NCI-H1930 (cell line): ENCODE measurements at regions not wholly inside any gene's neighbourhood (a gene's known extent, or its start where the extent isn't known, plus 50 kb on each side); places are given as distances from the start of the nearest gene placed in this dataset.

Experiments
- DNase-seq, 2 experiments: peaks; one replicate each; lab custom pipeline; 2025; lab: John Stamatoyannopoulos, UW

- no peak for DNase-seq
Observed at GRCh38 chr9:38227656-38228055, 158.6 kb upstream of the SHB start.

- peak in 1 of 2 experiments; percentile 27 for DNase-seq
Observed at GRCh38 chr9:38227061-38227540, 158.1 kb upstream of the SHB start.

DNA sequence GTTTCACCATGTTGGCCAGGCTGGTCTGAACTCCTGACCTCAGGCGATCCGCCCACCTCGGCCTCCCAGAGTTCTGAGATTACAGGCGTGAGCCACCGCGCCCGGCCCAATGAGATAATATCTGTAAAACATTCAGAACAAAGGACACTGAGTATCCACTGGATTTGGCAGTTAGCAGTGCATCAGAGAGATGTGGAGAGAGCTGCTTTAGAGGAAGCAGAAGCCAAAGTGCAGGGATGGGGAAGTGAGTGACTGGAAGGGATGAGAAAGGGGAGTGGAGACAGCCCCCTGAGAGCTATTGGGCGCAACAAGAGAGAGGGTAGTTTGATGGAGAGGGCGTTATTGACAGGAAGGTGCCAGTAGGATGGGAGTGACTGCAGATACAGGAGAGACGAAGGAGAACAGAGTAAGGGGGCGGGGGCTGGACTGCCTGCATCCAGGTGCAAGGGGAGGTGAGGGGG, 157.5 kb upstream of the SHB start:
- DNase-seq: no peak

DNA sequence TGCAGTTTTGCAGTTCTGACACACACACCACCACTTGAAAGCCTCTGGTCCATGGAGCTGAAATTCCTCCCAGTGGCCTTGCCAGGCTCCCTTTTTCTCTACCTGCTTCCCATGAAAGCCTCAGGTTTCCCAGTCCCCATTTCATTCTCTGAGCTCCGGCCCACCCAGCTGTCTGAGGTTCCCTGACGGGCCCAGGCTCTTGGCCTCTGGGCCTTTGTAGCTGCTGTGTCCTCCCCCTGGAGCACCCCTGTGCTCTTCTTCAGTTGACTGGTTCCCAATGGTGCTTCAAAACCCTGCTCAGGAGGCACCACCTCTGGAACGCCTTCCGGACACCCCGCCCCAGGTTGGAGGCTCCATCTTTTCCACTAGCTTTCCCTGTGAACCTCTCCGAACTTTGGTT, 155.9 kb upstream of the SHB start:
- no peak for DNase-seq

DNA sequence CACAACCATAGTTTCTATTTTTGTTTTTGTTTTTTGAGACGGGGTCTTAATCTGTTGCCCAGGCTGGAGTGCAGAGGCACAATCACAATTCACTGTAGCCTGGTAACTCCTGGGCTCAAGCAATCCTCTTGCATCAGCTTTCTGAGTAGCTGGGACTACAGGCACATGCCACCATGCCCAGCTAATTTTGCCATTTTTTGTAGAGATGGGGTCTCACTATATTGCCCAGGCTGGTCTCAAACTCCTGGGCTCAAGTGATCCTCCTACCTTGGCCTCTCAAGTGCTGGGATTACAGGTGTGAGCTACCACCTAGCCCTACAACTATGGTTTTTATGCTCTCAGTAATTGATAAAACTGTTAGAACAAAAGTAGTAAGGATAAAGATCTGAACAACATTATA, 147.5 kb upstream of the SHB start:
- no peak for DNase-seq

DNA sequence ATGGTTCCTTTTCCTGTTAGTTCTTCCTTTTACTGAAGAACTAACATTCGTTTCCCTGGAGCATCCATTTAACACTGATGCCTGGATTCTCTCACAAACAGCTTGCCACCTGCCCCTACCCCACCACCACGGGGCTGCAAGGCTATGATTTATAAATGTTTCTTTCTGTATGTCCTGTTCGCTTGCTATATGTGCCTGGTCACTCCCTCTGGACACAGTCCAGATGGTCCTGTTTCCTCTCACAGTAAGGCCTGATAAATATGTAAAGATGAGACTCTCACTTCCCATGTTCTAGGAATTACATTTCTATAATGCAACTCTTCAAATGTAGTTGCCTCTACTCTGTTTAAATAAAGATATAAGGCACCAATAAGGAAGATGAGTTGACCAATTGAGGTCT, 146.4 kb upstream of the SHB start:
- DNase-seq: no peak

DNA sequence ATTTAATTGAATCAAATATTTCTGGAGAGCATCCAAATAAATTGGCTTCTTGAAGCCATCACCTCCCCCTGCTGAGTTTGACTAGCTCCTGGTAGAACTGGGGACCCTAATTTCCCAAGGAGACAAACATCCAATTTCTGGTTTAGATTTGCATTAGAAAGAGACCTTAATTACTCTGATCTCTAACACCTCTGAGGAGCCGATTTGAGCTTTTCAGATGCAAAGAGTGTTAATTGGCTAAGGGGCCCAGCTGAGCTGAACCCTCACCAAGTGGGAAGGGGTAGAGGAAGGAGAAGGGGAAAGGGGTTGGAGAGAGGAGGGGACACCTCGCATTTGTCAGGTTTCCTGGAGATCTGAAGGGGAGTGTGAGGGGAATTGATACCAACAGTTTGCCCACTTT, 145.4 kb upstream of the SHB start:
- no peak for DNase-seq

DNA sequence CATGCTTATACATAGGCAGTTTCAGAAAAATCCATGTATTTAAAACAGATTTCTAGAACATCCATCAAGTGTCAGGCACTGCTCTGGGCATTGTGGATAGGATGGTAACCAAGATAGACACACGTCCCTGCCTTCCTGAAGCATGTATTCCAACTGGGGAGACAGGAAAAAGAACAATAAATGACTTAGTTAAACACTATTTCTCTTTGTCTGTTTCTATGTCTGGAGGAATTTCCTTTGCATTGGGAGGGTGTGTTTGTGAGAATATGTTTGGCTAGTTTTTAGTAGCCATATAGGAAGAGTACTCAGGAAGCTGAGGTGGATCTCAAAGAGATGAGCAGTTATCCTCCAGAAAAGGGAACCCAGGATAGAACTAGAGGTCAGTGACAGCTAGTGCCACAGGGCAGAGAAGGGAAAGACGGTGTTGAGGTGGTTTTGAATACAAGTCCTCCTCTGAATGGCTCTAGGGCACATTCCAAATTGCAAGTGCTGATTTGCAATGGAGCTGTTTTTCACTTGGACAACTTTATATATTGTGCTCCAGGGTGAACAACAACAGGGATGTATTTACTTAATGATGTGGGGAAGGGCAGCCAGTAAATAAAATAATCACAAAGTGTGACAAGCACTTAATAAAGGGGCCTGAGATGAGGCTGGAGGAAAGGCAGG, 144.7 kb upstream of the SHB start:
- DNase-seq: no peak

- no peak for DNase-seq
Observed at GRCh38 chr9:38212016-38212415, 143.0 kb upstream of the SHB start.

DNA sequence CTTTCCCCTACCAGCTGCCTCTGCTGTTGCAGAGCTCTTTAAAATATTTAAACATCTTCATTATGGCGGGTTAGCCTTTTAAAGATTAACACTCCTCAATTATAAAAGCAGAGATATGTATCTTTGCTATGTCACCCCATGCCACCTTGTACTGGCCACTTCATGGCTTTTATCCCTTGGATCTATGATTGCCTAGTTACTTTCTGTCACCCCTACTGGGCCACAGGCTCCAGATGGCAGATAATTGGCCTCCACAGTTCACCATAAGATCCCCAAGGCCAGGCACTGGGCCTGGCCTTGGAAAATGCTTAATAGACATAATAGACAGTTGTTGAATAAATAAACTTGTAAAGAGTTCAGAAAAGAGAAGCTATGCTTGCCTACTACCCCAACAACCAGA, 142.0 kb upstream of the SHB start:
- DNase-seq: no peak

- no peak for DNase-seq
Observed at GRCh38 chr9:38208206-38208901, 139.3 kb upstream of the SHB start.

- DNase-seq: no peak
Observed at GRCh38 chr9:38207247-38207778, 138.3 kb upstream of the SHB start.

- DNase-seq: no peak
Observed at GRCh38 chr9:38205279-38205678, 136.3 kb upstream of the SHB start.

DNA sequence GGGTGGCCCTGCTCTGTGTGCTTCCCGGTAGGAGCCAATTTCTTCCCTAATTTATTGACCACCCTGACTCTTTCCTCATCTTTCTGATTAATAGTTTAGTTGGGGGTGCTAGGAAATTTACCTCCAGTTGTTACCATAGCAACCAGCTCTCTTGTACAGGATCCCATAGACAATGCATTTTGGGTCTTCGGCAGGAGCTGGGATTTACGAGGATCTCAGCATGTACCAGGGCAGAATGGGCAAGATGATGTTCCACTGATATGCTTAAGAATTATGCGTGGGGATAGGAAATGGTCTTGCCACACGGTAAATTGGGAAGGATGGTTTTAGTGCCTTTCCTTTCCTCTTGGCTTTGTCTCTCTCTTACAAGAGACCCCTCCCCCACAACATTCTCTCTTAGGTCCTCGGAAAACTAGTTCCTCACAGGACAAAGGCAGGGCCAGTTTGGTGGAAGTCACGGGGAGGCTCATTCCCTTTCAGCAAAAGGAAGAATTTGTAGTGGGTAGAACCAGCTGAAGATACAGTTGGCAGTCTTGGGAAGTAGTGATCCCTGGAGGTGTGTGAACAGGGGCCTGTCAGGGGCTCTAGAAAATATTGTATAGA, 133.4 kb upstream of the SHB start:
- no peak for DNase-seq

- DNase-seq: no peak
Observed at GRCh38 chr9:38201844-38202243, 132.8 kb upstream of the SHB start.

DNA sequence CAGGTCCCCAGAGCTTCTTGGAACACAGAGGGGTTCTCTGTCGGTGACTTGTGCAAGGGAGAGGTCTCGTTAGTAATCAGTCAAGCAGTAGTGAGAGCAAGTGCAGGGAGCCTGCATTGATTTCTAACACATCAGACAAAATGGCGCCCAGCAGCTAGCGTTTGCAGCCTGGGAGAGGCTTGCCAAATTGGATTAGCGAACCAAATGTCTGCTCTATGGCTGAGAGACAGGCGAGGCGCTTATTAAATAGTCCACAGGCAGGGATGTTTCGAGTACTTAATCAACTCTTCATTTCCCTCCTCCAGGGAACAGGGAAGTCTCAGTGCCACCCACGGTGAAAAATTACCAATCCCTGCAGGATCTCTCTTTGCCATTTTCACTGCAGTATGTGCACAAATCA, 131.4 kb upstream of the SHB start:
- no peak for DNase-seq

- no peak for DNase-seq
Observed at GRCh38 chr9:38198140-38198539, 129.1 kb upstream of the SHB start.

DNA sequence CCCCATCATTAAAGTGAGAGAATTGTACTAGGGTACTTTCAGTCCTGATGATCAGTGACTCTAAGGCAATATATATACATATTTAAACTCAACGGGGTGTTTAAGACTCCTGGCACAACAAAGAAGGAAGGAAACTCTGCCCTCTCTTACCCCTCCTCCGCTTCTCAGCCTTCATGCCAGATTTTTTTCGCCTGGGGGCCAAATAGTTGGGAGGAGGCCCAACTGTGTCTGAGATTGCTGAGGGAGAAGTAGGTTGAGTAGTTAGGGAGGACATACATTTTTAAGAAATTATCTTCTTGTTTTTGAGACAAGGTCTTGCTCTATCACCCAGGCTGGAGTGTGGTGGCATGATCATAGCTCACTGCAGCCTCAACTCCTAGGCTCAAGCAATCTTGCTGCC, 127.7 kb upstream of the SHB start:
- DNase-seq: no peak

DNA sequence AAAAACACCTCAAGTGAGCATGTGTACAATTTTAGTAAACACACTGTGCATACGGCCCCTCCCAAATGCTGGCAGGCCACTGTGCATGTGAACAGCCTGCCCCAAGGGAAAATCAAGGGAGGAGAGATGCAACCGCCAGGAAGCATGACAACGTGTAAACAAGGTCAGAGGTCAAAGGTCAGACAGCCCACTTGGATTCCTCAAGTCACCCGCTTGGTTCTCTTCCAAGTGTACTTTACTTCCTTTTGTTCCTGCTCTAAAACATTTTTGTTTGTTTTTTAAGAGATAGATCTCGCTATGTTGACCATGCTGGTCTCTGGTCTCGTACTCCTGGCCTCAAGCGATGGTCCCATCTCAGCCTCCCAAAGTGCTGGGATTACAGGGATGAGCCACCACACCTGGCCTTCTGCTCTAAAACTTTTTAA, 126.7 kb upstream of the SHB start:
- DNase-seq: no peak

DNA sequence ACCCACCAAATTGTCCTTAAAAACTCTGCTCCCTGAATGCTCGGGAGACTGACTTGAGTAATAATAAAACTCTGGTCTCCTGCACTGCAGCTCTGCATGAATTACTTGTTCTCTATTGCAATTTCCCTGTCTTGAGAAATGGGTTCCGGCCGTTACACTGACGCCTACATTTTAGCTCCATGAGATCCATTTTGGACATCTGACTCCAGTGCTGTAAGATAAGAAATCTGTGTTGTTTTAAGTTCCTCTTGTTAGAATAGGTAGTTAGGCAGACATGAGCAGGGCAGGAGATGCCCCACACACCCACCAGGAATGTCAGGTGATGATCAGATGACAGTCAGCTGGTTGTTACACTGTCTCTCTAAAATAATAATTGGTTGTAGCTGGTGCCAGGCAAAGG, 125.8 kb upstream of the SHB start:
- DNase-seq: no peak

- DNase-seq: no peak
Observed at GRCh38 chr9:38192731-38193265, 123.8 kb upstream of the SHB start.

GRCh38 chr9:38186404-38187115, 117.5 kb upstream of the SHB start:
- no peak for DNase-seq
